ENCODE measurements at regions not wholly inside any gene's neighbourhood (a gene's known extent, or its start where the extent isn't known, plus 50 kb on each side); places are given as distances from the start of the nearest gene placed in this dataset.

DNA sequence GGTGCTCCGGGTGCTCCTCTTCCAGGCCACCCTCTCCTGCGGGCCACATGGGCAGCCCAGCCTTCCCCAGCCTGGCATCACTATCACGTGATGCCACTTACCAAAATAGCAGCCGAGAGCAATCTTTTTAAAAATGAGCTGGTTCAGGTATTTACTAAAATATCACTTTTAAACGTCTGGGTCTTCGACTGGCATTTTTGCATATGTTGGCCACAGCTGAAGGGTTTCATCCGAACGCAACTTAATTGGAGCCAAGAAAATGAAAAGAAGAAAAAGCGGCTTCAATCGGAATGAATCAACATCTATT is 94.6 kb upstream of the ANO1 start:
- Histone ChIP-seq H3F3A (ENCODE audit: insufficient read depth, low read length) (no peaks in the 10 kb centered on the region), H3K27ac (ENCODE audit: low read depth, low read length, poor library complexity, severe bottlenecking) (no peak overlapping the region), H3K9me2 (ENCODE audit: low read depth, low read length) (no peaks in the 10 kb centered on the region), H3K9ac (ENCODE audit: low read length) (no peak overlapping the region), H3K27me3 (ENCODE audit: insufficient read depth, low read length) (no peaks in the 10 kb centered on the region; the same call in 1 of the 2 replicates), H3K4me2 (ENCODE audit: low read length) (no peak overlapping the region), H3K79me2 (ENCODE audit: insufficient read depth, low read length) (no peaks in the 10 kb centered on the region), H2AFZ (ENCODE audit: low read length) (no peak overlapping the region), H3K4me3 (ENCODE audit: low read depth, low read length, poor library complexity, severe bottlenecking) (no peak overlapping the region), H3K9me3 (ENCODE audit: low read length) (no peaks in the 10 kb centered on the region), H3K36me3 (ENCODE audit: insufficient read depth, low read length) (no peaks in the 10 kb centered on the region), H4K20me1 (ENCODE audit: insufficient read depth, low read length) (no peaks in the 10 kb centered on the region), H3K4me1 (ENCODE audit: insufficient read depth, low read length, severe bottlenecking) (no peaks in the 10 kb centered on the region)
- TF ChIP-seq EZH2 (IDR thresholded peaks at IDR 0.05; ENCODE audit: borderline replicate concordance, low read length), result no peak
- TF ChIP-seq, protein P1, sequence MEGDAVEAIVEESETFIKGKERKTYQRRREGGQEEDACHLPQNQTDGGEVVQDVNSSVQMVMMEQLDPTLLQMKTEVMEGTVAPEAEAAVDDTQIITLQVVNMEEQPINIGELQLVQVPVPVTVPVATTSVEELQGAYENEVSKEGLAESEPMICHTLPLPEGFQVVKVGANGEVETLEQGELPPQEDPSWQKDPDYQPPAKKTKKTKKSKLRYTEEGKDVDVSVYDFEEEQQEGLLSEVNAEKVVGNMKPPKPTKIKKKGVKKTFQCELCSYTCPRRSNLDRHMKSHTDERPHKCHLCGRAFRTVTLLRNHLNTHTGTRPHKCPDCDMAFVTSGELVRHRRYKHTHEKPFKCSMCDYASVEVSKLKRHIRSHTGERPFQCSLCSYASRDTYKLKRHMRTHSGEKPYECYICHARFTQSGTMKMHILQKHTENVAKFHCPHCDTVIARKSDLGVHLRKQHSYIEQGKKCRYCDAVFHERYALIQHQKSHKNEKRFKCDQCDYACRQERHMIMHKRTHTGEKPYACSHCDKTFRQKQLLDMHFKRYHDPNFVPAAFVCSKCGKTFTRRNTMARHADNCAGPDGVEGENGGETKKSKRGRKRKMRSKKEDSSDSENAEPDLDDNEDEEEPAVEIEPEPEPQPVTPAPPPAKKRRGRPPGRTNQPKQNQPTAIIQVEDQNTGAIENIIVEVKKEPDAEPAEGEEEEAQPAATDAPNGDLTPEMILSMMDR (IDR thresholded peaks at IDR 0.05; ENCODE audit: low read length), result no peak

DNA sequence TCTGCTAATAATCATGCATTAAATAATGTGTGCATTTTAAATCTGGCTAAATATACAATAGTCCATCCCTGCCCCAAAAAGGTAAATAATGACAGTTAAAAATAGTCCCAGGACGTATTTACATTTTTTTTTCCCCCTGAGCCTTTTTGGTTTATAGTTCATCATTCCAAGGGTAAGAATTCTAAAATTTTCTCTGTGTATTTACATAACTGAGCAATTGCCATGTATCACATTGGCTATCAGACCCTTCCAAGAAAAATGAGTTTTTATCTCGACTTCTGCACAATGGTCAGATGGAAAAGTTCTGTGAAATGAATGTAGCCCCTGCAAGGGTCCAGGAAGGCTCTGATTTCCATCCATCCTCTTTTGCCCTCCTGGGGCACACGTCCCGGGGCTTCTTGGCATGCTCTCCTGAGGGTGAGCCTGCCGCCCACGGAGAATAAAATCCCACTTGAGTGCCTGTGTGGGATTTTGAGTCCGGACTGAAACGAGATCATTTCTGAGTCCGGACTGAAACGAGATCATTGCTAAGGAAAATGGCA is 94.1 kb upstream of the ANO1 start:
- Histone ChIP-seq H4K20me1 (ENCODE audit: insufficient read depth, low read length) (no peaks in the 10 kb centered on the region), H3K27me3 (ENCODE audit: insufficient read depth, low read length) (no peaks in the 10 kb centered on the region; the same call in 1 of the 2 replicates), H3F3A (ENCODE audit: insufficient read depth, low read length) (no peaks in the 10 kb centered on the region), H3K4me2 (ENCODE audit: low read length) (no peak overlapping the region), H3K4me3 (ENCODE audit: low read depth, low read length, poor library complexity, severe bottlenecking) (no peak overlapping the region), H3K4me1 (ENCODE audit: insufficient read depth, low read length, severe bottlenecking) (no peaks in the 10 kb centered on the region), H3K79me2 (ENCODE audit: insufficient read depth, low read length) (no peaks in the 10 kb centered on the region), H3K9me2 (ENCODE audit: low read depth, low read length) (no peaks in the 10 kb centered on the region), H3K9ac (ENCODE audit: low read length) (no peak overlapping the region), H3K9me3 (ENCODE audit: low read length) (no peaks in the 10 kb centered on the region), H2AFZ (ENCODE audit: low read length) (no peak overlapping the region), H3K27ac (ENCODE audit: low read depth, low read length, poor library complexity, severe bottlenecking) (no peak overlapping the region), H3K36me3 (ENCODE audit: insufficient read depth, low read length) (no peaks in the 10 kb centered on the region)
- no peak for TF ChIP-seq EZH2 (IDR thresholded peaks at IDR 0.05; ENCODE audit: borderline replicate concordance, low read length)
- TF ChIP-seq, protein P1 (IDR thresholded peaks at IDR 0.05; ENCODE audit: low read length), result no peak

DNA sequence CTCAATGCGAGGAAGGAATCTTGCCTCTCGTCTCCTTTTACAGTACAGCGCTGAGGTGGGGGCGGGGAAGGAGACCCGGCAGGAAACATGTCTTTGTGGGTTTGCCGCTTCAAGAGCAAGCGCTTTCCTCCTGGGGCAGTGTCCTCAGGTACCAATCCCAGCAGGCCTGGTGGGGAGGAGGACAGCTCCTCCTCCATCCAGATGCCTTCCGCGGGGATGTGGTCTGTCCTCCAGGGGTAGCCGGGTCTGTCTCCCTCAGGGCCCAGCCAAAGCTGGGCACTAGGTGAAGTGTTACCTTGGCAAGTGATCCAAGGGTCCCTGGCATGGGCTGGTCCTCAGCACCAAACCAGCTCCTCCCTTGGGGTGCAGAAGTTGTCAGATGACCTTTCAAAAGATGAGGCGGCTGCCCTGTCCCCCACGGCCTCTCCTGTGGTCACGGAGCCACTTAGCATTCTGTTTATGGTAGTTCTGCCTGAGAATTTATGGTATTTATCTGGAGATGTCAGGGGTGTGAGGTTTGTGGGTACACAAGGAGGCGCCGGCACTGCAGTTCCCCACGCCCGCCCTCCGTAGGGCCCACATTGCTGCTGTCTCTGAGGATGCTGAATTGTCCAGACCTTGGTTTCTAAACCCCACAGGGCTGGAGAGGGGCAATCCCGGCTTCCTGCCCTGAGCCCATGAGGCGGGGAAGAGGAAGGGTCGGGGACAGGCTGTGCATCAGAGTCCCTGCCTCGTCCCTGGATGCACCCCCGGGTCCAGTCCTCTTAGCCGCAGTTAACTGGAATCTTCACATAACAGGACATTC is 93.5 kb upstream of the ANO1 start:
- Histone ChIP-seq H3K27ac (ENCODE audit: low read depth, low read length, poor library complexity, severe bottlenecking) (no peak overlapping the region), H4K20me1 (ENCODE audit: insufficient read depth, low read length) (no peaks in the 10 kb centered on the region), H3K4me3 (ENCODE audit: low read depth, low read length, poor library complexity, severe bottlenecking) (no peak overlapping the region), H3K9me2 (ENCODE audit: low read depth, low read length) (no peaks in the 10 kb centered on the region), H2AFZ (ENCODE audit: low read length) (no peak overlapping the region), H3K27me3 (ENCODE audit: insufficient read depth, low read length) (no peaks in the 10 kb centered on the region; the same call in 1 of the 2 replicates), H3K4me2 (ENCODE audit: low read length) (no peak overlapping the region), H3K9me3 (ENCODE audit: low read length) (no peaks in the 10 kb centered on the region), H3K4me1 (ENCODE audit: insufficient read depth, low read length, severe bottlenecking) (no peaks in the 10 kb centered on the region), H3K79me2 (ENCODE audit: insufficient read depth, low read length) (no peaks in the 10 kb centered on the region), H3F3A (ENCODE audit: insufficient read depth, low read length) (no peaks in the 10 kb centered on the region), H3K36me3 (ENCODE audit: insufficient read depth, low read length) (no peaks in the 10 kb centered on the region), H3K9ac (ENCODE audit: low read length) (no peak overlapping the region)
- TF ChIP-seq, protein P1 (IDR thresholded peaks at IDR 0.05; ENCODE audit: low read length), result no peak
- TF ChIP-seq EZH2 (IDR thresholded peaks at IDR 0.05; ENCODE audit: borderline replicate concordance, low read length), result no peak

Data from OCI-LY1 (cell line).